ENCODE measurements at regions not wholly inside any gene's neighbourhood (a gene's known extent, or its start where the extent isn't known, plus 50 kb on each side); places are given as distances from the start of the nearest gene placed in this dataset.
"Not testable (repeated sequence)": the region's sequence is repeated elsewhere in the genome, so short reads cannot be mapped to it uniquely, and the experiment has no call there.

DNA sequence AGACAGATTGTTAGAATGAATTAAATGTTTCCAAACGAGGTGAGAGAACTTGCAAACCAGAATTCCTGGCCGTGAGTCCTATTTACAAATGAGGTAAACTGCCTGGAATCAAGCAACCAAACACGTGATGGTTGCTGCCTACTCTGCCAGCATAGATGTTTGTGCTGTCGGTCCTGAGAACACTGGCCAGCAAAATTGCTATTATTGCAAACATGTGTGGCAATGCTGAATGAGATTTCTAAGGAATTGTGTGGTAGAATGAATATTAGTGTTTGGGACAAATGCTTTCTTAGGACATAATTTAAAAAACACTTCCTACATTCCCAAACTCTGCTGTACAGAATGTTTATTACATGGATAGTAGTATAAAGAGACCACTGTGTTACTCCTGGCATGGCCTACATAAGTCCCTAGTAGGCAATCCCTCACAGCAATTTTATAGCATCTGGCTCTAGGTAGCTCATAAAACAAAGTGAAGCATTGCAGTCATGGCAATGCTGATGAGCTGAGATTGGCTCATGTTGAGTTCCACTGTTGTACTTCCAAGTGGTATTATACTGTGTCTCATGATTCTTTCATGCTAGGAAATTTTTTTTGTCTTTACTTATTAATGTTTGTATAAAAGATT is 605.2 kb upstream of the EPHA5 start:
- DNase-seq (ENCODE audit: low spot score) = no peak

GRCh38 chr4:66273110-66273509 is 602.8 kb upstream of the EPHA5 start:
- no peak for DNase-seq (ENCODE audit: low spot score)

- not testable (repeated sequence) for DNase-seq (ENCODE audit: low spot score)
These were observed 600.1 kb upstream of the EPHA5 start for GRCh38 chr4:66270356-66270755.

- DNase-seq (ENCODE audit: low spot score) = not testable (repeated sequence)
These were observed 596.3 kb upstream of the EPHA5 start for GRCh38 chr4:66266554-66266953.

- DNase-seq (ENCODE audit: low spot score) = no peak
These were observed 595.7 kb upstream of the EPHA5 start for GRCh38 chr4:66266035-66266434.

DNA sequence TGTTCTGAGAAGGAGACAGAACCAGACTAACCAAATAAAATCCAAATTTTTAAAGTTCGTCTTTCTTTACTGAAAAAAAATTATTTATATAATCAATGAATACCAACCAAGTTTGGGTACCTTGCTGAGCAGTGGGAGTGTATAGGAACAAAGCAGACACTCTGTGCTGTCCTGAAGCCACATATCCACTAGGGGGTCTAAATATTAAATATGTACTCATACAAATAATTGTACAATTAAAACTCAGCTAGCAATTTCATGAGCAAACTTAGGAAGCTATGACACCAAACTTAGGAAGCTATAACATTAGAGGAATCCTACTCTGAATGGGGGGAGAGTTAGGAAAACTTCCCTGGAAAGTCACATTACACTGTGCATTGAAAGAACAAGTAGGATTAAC is 582.0 kb upstream of the EPHA5 start:
- no peak for DNase-seq (ENCODE audit: low spot score)

DNA sequence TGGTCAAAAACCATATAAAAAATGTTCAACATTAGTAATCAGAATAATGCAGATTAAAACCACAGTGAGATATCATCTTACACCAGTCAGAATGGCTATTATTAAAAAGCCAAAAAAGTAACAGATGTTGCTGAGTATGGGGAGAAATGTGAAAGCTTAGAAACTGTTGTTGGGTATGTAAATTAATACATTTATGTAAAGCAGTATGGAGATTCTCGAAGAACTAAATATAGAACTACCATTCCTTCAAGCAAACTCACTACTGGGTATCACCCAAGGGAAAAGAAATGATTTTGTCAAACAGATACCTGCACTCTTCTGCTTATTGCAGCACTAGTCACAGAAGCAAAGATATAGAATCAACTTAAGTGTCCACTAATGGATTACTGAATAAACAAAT is 576.4 kb upstream of the EPHA5 start:
- no peak for DNase-seq (ENCODE audit: low spot score)

GRCh38 chr4:66235876-66236275 is 565.6 kb upstream of the EPHA5 start:
- DNase-seq (ENCODE audit: low spot score) = no peak

DNA sequence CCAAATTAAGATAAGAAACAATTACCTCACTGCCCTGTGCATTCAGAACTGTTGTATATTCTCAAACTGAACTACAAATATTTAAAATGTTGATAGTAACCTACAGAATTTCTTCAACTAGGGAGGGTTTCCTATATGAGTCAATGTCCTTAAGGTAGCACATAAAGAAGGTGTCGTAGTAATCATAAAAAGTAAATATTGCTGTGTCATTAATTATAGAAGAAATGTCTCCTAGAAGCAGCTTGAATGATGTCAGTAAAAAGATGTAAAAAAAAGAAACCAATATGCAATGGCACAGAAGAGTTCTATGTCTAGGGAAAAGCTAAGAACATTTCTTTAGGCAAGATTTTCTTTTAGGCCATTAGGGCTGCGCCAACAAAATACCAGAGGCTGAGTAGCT is 559.6 kb upstream of the EPHA5 start:
- DNase-seq (ENCODE audit: low spot score) = no peak

GRCh38 chr4:66225539-66225938 is 555.2 kb upstream of the EPHA5 start:
- no peak for DNase-seq (ENCODE audit: low spot score)

GRCh38 chr4:66223068-66223703 is 552.9 kb upstream of the EPHA5 start:
- DNase-seq (ENCODE audit: low spot score) = no peak

- DNase-seq (ENCODE audit: low spot score) = no peak
These were observed 549.1 kb upstream of the EPHA5 start for GRCh38 chr4:66219401-66219800.

- no peak for DNase-seq (ENCODE audit: low spot score)
These were observed 546.0 kb upstream of the EPHA5 start for GRCh38 chr4:66216252-66216651.

DNA sequence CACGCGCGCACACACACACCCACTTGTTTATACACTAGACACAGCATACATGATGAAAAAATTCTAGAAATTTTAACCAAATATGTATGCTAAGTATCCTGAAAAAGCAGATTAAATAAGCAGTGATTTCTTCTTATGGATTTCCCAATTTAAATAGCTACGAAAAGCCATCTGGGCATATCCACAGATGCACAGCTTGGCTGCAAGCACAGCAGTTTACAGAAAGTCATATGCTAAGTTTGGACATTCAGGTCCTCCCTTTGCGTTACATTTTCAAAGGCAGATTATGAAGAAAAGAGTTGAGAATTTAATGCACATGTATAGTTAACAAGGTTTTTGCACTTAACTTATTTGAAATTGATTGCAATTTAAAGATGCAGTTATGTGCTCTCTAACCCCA is 542.2 kb upstream of the EPHA5 start:
- no peak for DNase-seq (ENCODE audit: low spot score)

- no peak for DNase-seq (ENCODE audit: low spot score)
These were observed 534.4 kb upstream of the EPHA5 start for GRCh38 chr4:66204534-66205247.

DNA sequence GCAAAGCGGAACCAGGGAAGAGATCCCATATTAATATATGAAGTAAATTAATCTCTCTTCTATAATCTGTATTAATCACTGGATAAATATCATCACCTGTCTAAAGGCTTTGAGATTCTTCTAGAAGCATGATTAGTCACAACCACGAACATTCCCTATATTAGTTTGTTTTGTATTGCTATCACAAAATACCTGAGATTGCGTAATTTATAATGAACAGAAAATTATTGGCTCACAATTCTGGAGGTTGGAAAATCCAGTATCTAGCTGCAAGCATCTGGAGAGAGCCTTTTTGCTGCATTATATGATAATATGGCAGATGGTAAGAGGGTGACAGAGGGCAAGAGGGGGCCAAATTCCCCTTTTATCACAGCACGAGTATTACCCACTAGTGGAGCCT is 532.6 kb upstream of the EPHA5 start:
- DNase-seq (ENCODE audit: low spot score) = no peak

DNA sequence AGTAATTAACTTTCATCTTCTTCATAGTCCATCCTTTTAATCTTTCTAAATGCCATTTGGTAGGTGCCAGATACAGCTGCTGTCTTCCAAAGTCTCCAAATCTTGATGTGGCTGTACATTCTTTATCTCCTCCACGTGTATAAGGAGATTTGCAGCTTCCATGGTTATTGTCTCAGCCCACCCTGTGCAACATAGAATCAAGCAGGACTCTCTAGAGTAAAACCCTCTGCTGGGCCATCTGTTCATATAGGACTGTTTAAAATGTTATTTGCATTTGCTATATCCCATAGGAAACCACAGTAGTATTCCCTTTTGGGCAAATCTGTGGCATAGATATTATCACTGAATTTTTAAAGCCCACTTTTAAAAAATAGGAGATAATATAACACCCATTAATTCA is 527.2 kb upstream of the EPHA5 start:
- DNase-seq (ENCODE audit: low spot score) = no peak

DNA sequence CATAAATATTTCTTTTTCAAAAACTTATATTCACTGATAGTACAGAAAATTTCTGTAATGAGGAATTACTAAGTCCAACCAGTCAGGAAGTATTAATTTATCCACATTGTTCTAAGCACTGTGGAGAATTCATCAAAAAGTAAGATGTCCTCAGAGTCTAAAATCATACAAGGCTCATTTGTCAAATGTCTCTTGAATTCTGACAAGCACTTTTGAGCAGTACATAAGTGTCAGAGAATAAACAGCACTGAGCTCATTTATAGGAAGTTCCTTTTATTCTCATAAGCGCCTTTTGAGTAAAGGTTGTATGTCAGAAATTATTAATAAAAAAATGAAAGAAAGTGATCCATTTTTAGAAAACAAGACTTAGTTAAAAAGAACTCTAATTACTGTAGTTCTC is 523.2 kb upstream of the EPHA5 start:
- no peak for DNase-seq (ENCODE audit: low spot score)

GRCh38 chr4:66187175-66187720 is 517.0 kb upstream of the EPHA5 start:
- no peak for DNase-seq (ENCODE audit: low spot score)

- no peak for DNase-seq (ENCODE audit: low spot score)
These were observed 515.8 kb upstream of the EPHA5 start for GRCh38 chr4:66186095-66186494.

GRCh38 chr4:66182636-66183035 is 512.3 kb upstream of the EPHA5 start:
- no peak for DNase-seq (ENCODE audit: low spot score)

- no peak for DNase-seq (ENCODE audit: low spot score)
These were observed 508.6 kb upstream of the EPHA5 start for GRCh38 chr4:66178906-66179305.

DNA sequence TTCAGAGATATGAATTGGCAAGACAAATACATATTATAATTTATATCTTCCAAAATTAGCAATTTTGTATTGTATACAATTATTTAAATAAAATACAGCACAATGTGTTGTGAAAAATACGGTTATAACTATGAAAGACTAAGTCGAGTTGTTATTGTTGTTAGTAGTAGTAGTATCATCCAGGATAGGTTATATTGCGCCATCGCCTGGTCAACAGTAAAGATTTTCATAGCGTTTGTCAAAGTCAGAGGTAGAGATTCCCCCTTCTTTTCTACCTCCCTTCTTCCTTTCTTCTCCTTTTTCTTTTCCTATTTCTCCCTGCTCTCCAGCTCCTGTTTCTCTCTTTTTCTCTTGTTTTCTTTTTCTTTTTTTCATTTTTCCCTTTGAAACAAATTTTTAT is 499.1 kb upstream of the EPHA5 start:
- no peak for DNase-seq (ENCODE audit: low spot score)

All from HuH-7.5 (cell line).